HEK293 (cell line): ENCODE measurements at regions not wholly inside any gene's neighbourhood (a gene's known extent, or its start where the extent isn't known, plus 50 kb on each side); places are given as distances from the start of the nearest gene placed in this dataset.

Source experiments
- IKZF3 ChIP-seq: fragments of 450-650 bp; IDR thresholded peaks from 2 replicates; pipeline ENCODE4 v1.5.0; 2018; ENCODE audit warnings: missing biosample characterization, mild to moderate bottlenecking, missing genetic modification characterization, moderate library complexity
- MEIS1 ChIP-seq: sonication (generic); formaldehyde crosslinking; IDR thresholded peaks from 2 replicates; pipeline ENCODE4 v1.8.1; 2022; ENCODE audit warnings: missing genetic modification reagents, mild to moderate bottlenecking, borderline replicate concordance
- ZNF174 ChIP-seq: fragments of 450-650 bp; formaldehyde crosslinking; IDR thresholded peaks from 2 replicates; pipeline ENCODE4 v1.5.0; 2017; ENCODE audit warnings: missing biosample characterization, mild to moderate bottlenecking, missing genetic modification characterization
- ZNF239 ChIP-seq: fragments of 450-650 bp; formaldehyde crosslinking; IDR thresholded peaks from 2 replicates; pipeline ENCODE4 v1.5.1; 2016; ENCODE audit warnings: missing biosample characterization, missing genetic modification characterization
- ZNF274 ChIP-seq, 2 experiments: fragments of 200-500 bp in 1 of 2; fragments of 450-650 bp in 1 of 2; sonication (Bioruptor generic) in 1 of 2; formaldehyde crosslinking in 1 of 2; IDR thresholded peaks; 2 replicates each; pipeline versions ENCODE4 v1.5.1 to v1.6.1; 2014 to 2016; ENCODE audit warnings: borderline replicate concordance in 1 of 2, inconsistent platforms in 1 of 2, low read length in 1 of 2, missing biosample characterization in 1 of 2, missing genetic modification characterization in 1 of 2
- ZNF302 ChIP-seq: fragments of 450-650 bp; formaldehyde crosslinking; IDR thresholded peaks from 2 replicates; pipeline ENCODE4 v1.5.1; 2016; ENCODE audit warnings: missing biosample characterization, missing genetic modification characterization, low read depth
- ZNF596 ChIP-seq: fragments of 450-650 bp; IDR thresholded peaks from 2 replicates; pipeline ENCODE4 v1.5.0; 2018; ENCODE audit warnings: missing biosample characterization, mild to moderate bottlenecking, missing genetic modification characterization, moderate library complexity
- ZNF768 ChIP-seq: fragments of 450-650 bp; formaldehyde crosslinking; IDR thresholded peaks from 2 replicates; pipeline ENCODE4 v1.5.1; 2018; ENCODE audit warnings: missing biosample characterization, mild to moderate bottlenecking, missing genetic modification characterization
- TF ChIP-seq, protein P1 (sequence below): fragments of 450-650 bp; formaldehyde crosslinking; IDR thresholded peaks from 2 replicates; pipeline ENCODE4 v1.5.1; 2016; ENCODE audit warnings: missing biosample characterization, missing genetic modification characterization
- TF ChIP-seq, protein P2 (sequence below): fragments of 450-650 bp; IDR thresholded peaks from 2 replicates; pipeline ENCODE4 v1.5.1; 2018; ENCODE audit warnings: missing biosample characterization, mild to moderate bottlenecking, missing genetic modification characterization
- TF ChIP-seq, protein P3 (sequence below): fragments of 450-650 bp; formaldehyde crosslinking; IDR thresholded peaks from 2 replicates; pipeline ENCODE4 v1.5.1; 2016; ENCODE audit warnings: missing biosample characterization, missing genetic modification characterization
- TF ChIP-seq, protein P4 (sequence below): fragments of 450-650 bp; formaldehyde crosslinking; IDR thresholded peaks from 2 replicates; pipeline ENCODE4 v1.5.1; 2016; ENCODE audit warnings: missing biosample characterization, missing genetic modification characterization

DNA sequence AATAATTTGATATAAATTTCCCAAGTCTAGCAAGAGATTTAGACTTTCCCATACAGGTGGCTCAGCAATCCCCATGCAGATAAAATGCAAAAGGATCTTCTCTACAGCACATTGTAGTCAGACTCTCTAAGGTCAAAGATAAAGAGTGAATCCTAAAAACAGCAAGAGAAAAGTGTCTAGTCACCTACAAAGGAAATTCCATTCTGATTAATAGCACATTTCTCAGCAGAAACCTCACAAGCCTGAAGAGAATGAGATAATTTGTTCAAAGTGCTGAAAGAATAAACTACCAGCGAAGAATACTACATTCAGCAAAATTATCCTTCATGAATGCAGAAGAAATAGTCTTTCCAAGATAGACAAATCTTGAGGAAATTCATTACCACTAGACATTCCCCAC is 493.3 kb downstream of the PRELID2 start:
- TF ChIP-seq, protein P1, sequence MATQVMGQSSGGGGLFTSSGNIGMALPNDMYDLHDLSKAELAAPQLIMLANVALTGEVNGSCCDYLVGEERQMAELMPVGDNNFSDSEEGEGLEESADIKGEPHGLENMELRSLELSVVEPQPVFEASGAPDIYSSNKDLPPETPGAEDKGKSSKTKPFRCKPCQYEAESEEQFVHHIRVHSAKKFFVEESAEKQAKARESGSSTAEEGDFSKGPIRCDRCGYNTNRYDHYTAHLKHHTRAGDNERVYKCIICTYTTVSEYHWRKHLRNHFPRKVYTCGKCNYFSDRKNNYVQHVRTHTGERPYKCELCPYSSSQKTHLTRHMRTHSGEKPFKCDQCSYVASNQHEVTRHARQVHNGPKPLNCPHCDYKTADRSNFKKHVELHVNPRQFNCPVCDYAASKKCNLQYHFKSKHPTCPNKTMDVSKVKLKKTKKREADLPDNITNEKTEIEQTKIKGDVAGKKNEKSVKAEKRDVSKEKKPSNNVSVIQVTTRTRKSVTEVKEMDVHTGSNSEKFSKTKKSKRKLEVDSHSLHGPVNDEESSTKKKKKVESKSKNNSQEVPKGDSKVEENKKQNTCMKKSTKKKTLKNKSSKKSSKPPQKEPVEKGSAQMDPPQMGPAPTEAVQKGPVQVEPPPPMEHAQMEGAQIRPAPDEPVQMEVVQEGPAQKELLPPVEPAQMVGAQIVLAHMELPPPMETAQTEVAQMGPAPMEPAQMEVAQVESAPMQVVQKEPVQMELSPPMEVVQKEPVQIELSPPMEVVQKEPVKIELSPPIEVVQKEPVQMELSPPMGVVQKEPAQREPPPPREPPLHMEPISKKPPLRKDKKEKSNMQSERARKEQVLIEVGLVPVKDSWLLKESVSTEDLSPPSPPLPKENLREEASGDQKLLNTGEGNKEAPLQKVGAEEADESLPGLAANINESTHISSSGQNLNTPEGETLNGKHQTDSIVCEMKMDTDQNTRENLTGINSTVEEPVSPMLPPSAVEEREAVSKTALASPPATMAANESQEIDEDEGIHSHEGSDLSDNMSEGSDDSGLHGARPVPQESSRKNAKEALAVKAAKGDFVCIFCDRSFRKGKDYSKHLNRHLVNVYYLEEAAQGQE (tag by site-specific recombination), result no peak
- TF ChIP-seq ZNF302 (no peak), ZNF274 (IDR thresholded peaks at IDR 0.05; ENCODE audit: low read length) (no peak), ZNF274 (tag by site-specific recombination; IDR thresholded peaks at IDR 0.05; ENCODE audit: borderline replicate concordance) (no peak), ZNF768 (no peak), ZNF174 (tag by site-specific recombination) (no peak), ZNF239 (tag by site-specific recombination) (no peak), ZNF596 (tag by site-specific recombination) (no peak), MEIS1 (CRISPR knock-in tag) (no peak), IKZF3 (tag by site-specific recombination) (no peak)
- TF ChIP-seq, protein P2, sequence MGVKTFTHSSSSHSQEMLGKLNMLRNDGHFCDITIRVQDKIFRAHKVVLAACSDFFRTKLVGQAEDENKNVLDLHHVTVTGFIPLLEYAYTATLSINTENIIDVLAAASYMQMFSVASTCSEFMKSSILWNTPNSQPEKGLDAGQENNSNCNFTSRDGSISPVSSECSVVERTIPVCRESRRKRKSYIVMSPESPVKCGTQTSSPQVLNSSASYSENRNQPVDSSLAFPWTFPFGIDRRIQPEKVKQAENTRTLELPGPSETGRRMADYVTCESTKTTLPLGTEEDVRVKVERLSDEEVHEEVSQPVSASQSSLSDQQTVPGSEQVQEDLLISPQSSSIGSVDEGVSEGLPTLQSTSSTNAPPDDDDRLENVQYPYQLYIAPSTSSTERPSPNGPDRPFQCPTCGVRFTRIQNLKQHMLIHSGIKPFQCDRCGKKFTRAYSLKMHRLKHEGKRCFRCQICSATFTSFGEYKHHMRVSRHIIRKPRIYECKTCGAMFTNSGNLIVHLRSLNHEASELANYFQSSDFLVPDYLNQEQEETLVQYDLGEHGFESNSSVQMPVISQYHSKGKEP, result no peak
- TF ChIP-seq, protein P3, sequence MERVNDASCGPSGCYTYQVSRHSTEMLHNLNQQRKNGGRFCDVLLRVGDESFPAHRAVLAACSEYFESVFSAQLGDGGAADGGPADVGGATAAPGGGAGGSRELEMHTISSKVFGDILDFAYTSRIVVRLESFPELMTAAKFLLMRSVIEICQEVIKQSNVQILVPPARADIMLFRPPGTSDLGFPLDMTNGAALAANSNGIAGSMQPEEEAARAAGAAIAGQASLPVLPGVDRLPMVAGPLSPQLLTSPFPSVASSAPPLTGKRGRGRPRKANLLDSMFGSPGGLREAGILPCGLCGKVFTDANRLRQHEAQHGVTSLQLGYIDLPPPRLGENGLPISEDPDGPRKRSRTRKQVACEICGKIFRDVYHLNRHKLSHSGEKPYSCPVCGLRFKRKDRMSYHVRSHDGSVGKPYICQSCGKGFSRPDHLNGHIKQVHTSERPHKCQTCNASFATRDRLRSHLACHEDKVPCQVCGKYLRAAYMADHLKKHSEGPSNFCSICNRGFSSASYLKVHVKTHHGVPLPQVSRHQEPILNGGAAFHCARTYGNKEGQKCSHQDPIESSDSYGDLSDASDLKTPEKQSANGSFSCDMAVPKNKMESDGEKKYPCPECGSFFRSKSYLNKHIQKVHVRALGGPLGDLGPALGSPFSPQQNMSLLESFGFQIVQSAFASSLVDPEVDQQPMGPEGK (tag by site-specific recombination), result no peak
- TF ChIP-seq, protein P4, sequence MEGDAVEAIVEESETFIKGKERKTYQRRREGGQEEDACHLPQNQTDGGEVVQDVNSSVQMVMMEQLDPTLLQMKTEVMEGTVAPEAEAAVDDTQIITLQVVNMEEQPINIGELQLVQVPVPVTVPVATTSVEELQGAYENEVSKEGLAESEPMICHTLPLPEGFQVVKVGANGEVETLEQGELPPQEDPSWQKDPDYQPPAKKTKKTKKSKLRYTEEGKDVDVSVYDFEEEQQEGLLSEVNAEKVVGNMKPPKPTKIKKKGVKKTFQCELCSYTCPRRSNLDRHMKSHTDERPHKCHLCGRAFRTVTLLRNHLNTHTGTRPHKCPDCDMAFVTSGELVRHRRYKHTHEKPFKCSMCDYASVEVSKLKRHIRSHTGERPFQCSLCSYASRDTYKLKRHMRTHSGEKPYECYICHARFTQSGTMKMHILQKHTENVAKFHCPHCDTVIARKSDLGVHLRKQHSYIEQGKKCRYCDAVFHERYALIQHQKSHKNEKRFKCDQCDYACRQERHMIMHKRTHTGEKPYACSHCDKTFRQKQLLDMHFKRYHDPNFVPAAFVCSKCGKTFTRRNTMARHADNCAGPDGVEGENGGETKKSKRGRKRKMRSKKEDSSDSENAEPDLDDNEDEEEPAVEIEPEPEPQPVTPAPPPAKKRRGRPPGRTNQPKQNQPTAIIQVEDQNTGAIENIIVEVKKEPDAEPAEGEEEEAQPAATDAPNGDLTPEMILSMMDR, result no peak
